OCI-LY7 (cell line): ENCODE measurements at regions not wholly inside any gene's neighbourhood (a gene's known extent, or its start where the extent isn't known, plus 50 kb on each side); places are given as distances from the start of the nearest gene placed in this dataset.

Source experiments
- BruUV-seq: library from RNA; stranded (reverse); fragments of 400-500 nt; replicated peaks from 2 replicates; lab custom pipeline; 2021; lab: Mats Ljungman, UMichigan
- CTCF ChIA-PET: fragments of 300-600 bp; sonication (Branson Sonifier 250); formaldehyde crosslinking; loops from one replicate; lab custom pipeline; 2022; ENCODE audit warnings: antibody characterized with exemption; ENCODE audit not compliant: unreplicated experiment; lab: Charles Lee
- POLR2A ChIA-PET: fragments of 300-600 bp; sonication (Branson Sonifier 250); formaldehyde crosslinking; loops from one replicate; lab custom pipeline; 2022; ENCODE audit warnings: antibody characterized with exemption; lab: Charles Lee
- DNase-seq: peaks from one replicate; pipeline ENCODE4 v3.0.0-alpha.2; 2015; ENCODE audit warnings: low spot score
- H2AFZ ChIP-seq: fragments of 200-600 bp; sonication (generic), shearing (Covaris generic); 2 replicates; pipeline ENCODE4 v1.6.1; 2014; ENCODE audit warnings: mild to moderate bottlenecking, antibody characterized with exemption, low read length, moderate library complexity
- H3K27ac ChIP-seq: fragments of 200-600 bp; sonication (generic); 2 replicates; pipeline ENCODE4 v1.5.1; 2014; ENCODE audit warnings: mixed run types, low read depth, mild to moderate bottlenecking, moderate library complexity, low read length, inconsistent platforms; ENCODE audit not compliant: poor library complexity, severe bottlenecking
- H3K36me3 ChIP-seq: fragments of 200-600 bp; sonication (generic); 2 replicates; pipeline ENCODE4 v1.6.1; 2014; ENCODE audit warnings: mild to moderate bottlenecking, antibody characterized with exemption, low read length, moderate library complexity, mixed read lengths; ENCODE audit not compliant: insufficient read depth
- H3K4me1 ChIP-seq: fragments of 200-600 bp; sonication (generic); 2 replicates; pipeline ENCODE4 v1.5.1; 2014; ENCODE audit warnings: mild to moderate bottlenecking, low read length; ENCODE audit not compliant: insufficient read depth, poor library complexity, severe bottlenecking
- H3K4me2 ChIP-seq: fragments of 200-600 bp; sonication (generic); 2 replicates; pipeline ENCODE4 v1.6.1; 2014; ENCODE audit warnings: mild to moderate bottlenecking, low read length
- H3K4me3 ChIP-seq: fragments of 200-600 bp; sonication (generic); 2 replicates; pipeline ENCODE4 v1.5.1; 2014; ENCODE audit warnings: mild to moderate bottlenecking, low read depth, low read length; ENCODE audit not compliant: poor library complexity, severe bottlenecking
- H3K79me2 ChIP-seq: fragments of 200-600 bp; sonication (generic); 2 replicates; pipeline ENCODE4 v1.6.1; 2016; ENCODE audit warnings: low read depth, mild to moderate bottlenecking, low read length, moderate library complexity, mixed read lengths; ENCODE audit not compliant: insufficient read depth
- H3K9me2 ChIP-seq: fragments of 200-600 bp; sonication (generic); 2 replicates; pipeline ENCODE4 v1.6.1; 2016; ENCODE audit warnings: mild to moderate bottlenecking, low read length, mixed read lengths; ENCODE audit not compliant: insufficient read depth
- H3K9me3 ChIP-seq: fragments of 200-600 bp; sonication (generic); 2 replicates; pipeline ENCODE4 v1.6.1; 2014; ENCODE audit warnings: mild to moderate bottlenecking, mixed run types, low read length, mixed read lengths
- H4K20me1 ChIP-seq: fragments of 200-600 bp; sonication (generic); 2 replicates; pipeline ENCODE4 v1.6.1; 2014; ENCODE audit warnings: mild to moderate bottlenecking, antibody characterized with exemption, low read length, moderate library complexity, mixed read lengths; ENCODE audit not compliant: insufficient read depth
- CTCF ChIP-seq: fragments of 200-600 bp; sonication (generic); conservative IDR thresholded peaks from 2 replicates; pipeline ENCODE4 v1.5.1; 2014; ENCODE audit warnings: mild to moderate bottlenecking, antibody characterized with exemption, low read length, moderate library complexity, mixed read lengths
- EZH2phosphoT487 ChIP-seq: fragments of 200-600 bp; sonication (generic); IDR thresholded peaks from 2 replicates; pipeline ENCODE4 v1.6.1; 2018; ENCODE audit warnings: low read depth, borderline replicate concordance, mild to moderate bottlenecking, mixed run types, antibody characterized with exemption, low read length, moderate library complexity, mixed read lengths
- intact Hi-C: fragments of 100-400 bp; cut with micrococcal nuclease; formaldehyde crosslinking; loops from one replicate; pipeline ENCODE4 v1.10.0; 2022; ENCODE audit not compliant: unreplicated experiment

GRCh38 chr2:59874361-59874760, 679.1 kb downstream of the BCL11A start:
- BruUV-seq = no TSS peak
- Histone ChIP-seq H3K36me3 (no peaks in the 10 kb centered on the region), H3K27ac (no peak overlapping the region), H3K9me2 (no peaks in the 10 kb centered on the region), H3K79me2 (no peaks in the 10 kb centered on the region), H4K20me1 (no peaks in the 10 kb centered on the region), H3K4me1 (no peaks in the 10 kb centered on the region), H3K9me3 (no peaks in the 10 kb centered on the region), H3K4me2 (no peak overlapping the region), H2AFZ (no peak overlapping the region), H3K4me3 (no peak overlapping the region)
- DNase-seq = no peak
- TF ChIP-seq CTCF = no peak
- no peak for TF ChIP-seq EZH2phosphoT487
- ChIA-PET CTCF (no interaction called here), POLR2A (no interaction called here)
- intact Hi-C loops = no loop called here

- POLR2A ChIA-PET = interaction anchor here (0.6 kb wide), 1 partner anchor 721 kb away, joined by 5 read pairs; no protein-coding TSS in a partner anchor
- no peak for TF ChIP-seq EZH2phosphoT487
- no peak for TF ChIP-seq CTCF
- no peak for DNase-seq
Measured at GRCh38 chr2:59871830-59872229, 681.6 kb downstream of the BCL11A start.

GRCh38 chr2:59868981-59869380, 684.5 kb downstream of the BCL11A start:
- H3K9me3 ChIP-seq = no peaks in the 10 kb centered on the region
- no peak overlapping the region for H3K27ac ChIP-seq
- no peaks in the 10 kb centered on the region for H3K9me2 ChIP-seq
- H4K20me1 ChIP-seq = no peaks in the 10 kb centered on the region
- ChIA-PET CTCF (no interaction called here), POLR2A (interaction anchor here (0.5 kb wide), 1 partner anchor 224 kb away, joined by 3 read pairs; no protein-coding TSS in a partner anchor)
- no peaks in the 10 kb centered on the region for H3K4me1 ChIP-seq
- no peak overlapping the region for H3K4me3 ChIP-seq
- H3K79me2 ChIP-seq = no peaks in the 10 kb centered on the region
- no peak overlapping the region for H2AFZ ChIP-seq
- BruUV-seq = no TSS peak
- intact Hi-C loops = no loop called here
- no peak for DNase-seq
- TF ChIP-seq CTCF (no peak), EZH2phosphoT487 (no peak)
- H3K4me2 ChIP-seq = no peak overlapping the region
- H3K36me3 ChIP-seq = no peaks in the 10 kb centered on the region

More at GRCh38 chr2:59871830-59872229, 681.6 kb downstream of the BCL11A start:
- H3K9me3 ChIP-seq = no peaks in the 10 kb centered on the region
- H3K36me3 ChIP-seq = no peaks in the 10 kb centered on the region
- H3K79me2 ChIP-seq = no peaks in the 10 kb centered on the region
- intact Hi-C loops = no loop called here
- CTCF ChIA-PET = no interaction called here
- no peak overlapping the region for H3K4me2 ChIP-seq
- H3K9me2 ChIP-seq = no peaks in the 10 kb centered on the region
- no peaks in the 10 kb centered on the region for H4K20me1 ChIP-seq
- BruUV-seq = no TSS peak
- H3K4me3 ChIP-seq = no peak overlapping the region
- no peaks in the 10 kb centered on the region for H3K4me1 ChIP-seq
- H3K27ac ChIP-seq = no peak overlapping the region
- H2AFZ ChIP-seq = no peak overlapping the region
